NT2/D1 (cell line): ENCODE measurements at regions not wholly inside any gene's neighbourhood (a gene's known extent, or its start where the extent isn't known, plus 50 kb on each side); places are given as distances from the start of the nearest gene placed in this dataset.

Experiments
- SUZ12 ChIP-seq: IDR thresholded peaks from 2 replicates; pipeline ENCODE4 v1.6.1; 2011; ENCODE audit not compliant: insufficient read length, insufficient read depth; ENCODE audit errors: extremely low read depth
- YY1 ChIP-seq: IDR thresholded peaks from 2 replicates; pipeline ENCODE4 v1.6.1; 2011; ENCODE audit not compliant: insufficient read length, insufficient read depth
- ZNF274 ChIP-seq: IDR thresholded peaks from 2 replicates; pipeline ENCODE4 v1.6.1; 2011; ENCODE audit warnings: mild to moderate bottlenecking, low read depth, low read length

DNA sequence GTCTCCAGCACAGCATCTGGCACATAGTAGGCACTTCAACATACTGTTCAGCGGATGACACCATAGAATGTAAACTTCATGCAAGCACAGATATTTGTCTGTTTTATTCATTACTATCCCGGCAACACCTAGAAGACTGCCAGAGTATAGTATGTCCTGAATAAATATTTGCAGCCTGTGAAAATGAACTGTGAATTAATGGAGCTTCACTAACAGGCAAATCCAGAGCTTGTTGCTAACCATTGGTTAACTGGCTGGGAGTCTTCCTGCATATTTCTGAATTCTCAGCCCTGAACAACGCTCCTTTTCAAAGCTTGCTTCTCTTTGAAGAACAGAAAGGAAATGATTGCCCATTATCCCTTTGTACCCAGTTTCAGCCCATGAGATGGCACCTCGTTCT lies 243.3 kb upstream of the CRY1 start:
- no peak for TF ChIP-seq ZNF274
- no peak for TF ChIP-seq YY1
- no peak for TF ChIP-seq SUZ12
